ENCODE measurements at regions not wholly inside any gene's neighbourhood (a gene's known extent, or its start where the extent isn't known, plus 50 kb on each side); places are given as distances from the start of the nearest gene placed in this dataset.

DNA sequence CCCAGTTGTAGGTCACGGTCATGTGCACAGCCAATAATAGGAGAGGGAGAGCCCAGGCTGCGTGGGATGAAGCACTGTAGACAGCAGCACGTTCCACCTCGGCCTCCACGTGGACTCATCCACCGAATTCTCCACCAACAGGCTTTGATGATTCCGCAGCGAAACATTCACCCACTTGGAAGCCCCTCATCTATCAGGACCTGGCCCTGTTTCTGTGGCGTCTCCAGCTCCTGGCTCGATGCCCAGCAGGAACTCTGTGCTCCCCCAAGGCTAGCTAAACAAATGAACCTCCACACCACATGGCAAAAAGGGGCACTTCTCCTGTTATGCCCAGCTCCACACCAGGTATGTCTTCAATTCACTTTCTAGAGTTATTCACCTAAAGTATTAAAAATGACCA is 237.9 kb upstream of the PDE10A start:
- Histone ChIP-seq H2AK5ac (ENCODE audit: low read depth, low read length) (no peak overlapping the region), H3K4me1 (ENCODE audit: control insufficient read depth, insufficient read depth, low read length) (no peaks in the 10 kb centered on the region), H2BK20ac (ENCODE audit: low read depth, low read length) (no peak overlapping the region), H3K9me1 (ENCODE audit: insufficient read depth, low read length) (no peaks in the 10 kb centered on the region), H4K91ac (ENCODE audit: insufficient read depth, low read depth, low read length) (no peak overlapping the region), H3K56ac (ENCODE audit: extremely low read depth, insufficient read depth, low read length) (no peak overlapping the region), H3K9ac (ENCODE audit: low read depth, low read length) (no peak overlapping the region), H3K4me3 (ENCODE audit: insufficient read depth, low read depth, low read length) (no peak overlapping the region), H3K4me2 (ENCODE audit: low read depth, low read length) (no peak overlapping the region), H3K27ac (ENCODE audit: insufficient read depth, low read length) (no peak overlapping the region), H4K5ac (ENCODE audit: low read depth, low read length) (no peak overlapping the region), H2BK15ac (ENCODE audit: low read depth, low read length) (no peak overlapping the region), H3K36me3 (ENCODE audit: control insufficient read depth, insufficient read depth, low read length) (peaks cover 15% of the 10 kb centered on the region), H2AFZ (replicated peaks; ENCODE audit: low read length, poor library complexity) (no peak overlapping the region), H3K9me3 (ENCODE audit: control insufficient read depth, insufficient read depth, low read length) (no peaks in the 10 kb centered on the region), H3K79me1 (ENCODE audit: low read depth in 1 of 2, low read length in 2 of 2) (no peaks in the 10 kb centered on the region), H2BK5ac (ENCODE audit: low read depth, low read length, poor library complexity, severe bottlenecking) (no peak overlapping the region), H3K27me3 (ENCODE audit: control insufficient read depth, insufficient read depth, low read length) (no peaks in the 10 kb centered on the region), H4K20me1 (ENCODE audit: insufficient read depth, low read length) (no peaks in the 10 kb centered on the region), H3K18ac (ENCODE audit: low read depth, low read length) (no peak overlapping the region), H3K14ac (replicated peaks; ENCODE audit: low read depth, low read length) (no peak overlapping the region), H2BK120ac (ENCODE audit: low read depth, low read length) (no peak overlapping the region), H3K4ac (ENCODE audit: low read depth, low read length) (no peak overlapping the region), H2AK9ac (replicated peaks; ENCODE audit: low read depth, low read length, poor library complexity) (no peak overlapping the region), H4K8ac (ENCODE audit: low read depth in 2 of 2, low read length in 2 of 2) (no peak overlapping the region), H3K23ac (ENCODE audit: low read depth, low read length) (no peak overlapping the region)
- no TSS peak for BruUV-seq (replicated peaks)
- TF ChIP-seq MXI1 (IDR thresholded peaks at IDR 0.05; ENCODE audit: borderline replicate concordance, low read depth, low read length) (no peak), RCOR1 (IDR thresholded peaks at IDR 0.05; ENCODE audit: insufficient replicate concordance, low read length) (no peak), RFX5 (IDR thresholded peaks at IDR 0.05; ENCODE audit: low read depth, low read length) (no peak), NFE2L2 (IDR thresholded peaks at IDR 0.05; ENCODE audit: low read depth, low read length) (no peak), MAZ (IDR thresholded peaks at IDR 0.05; ENCODE audit: borderline replicate concordance, low read depth, low read length) (no peak), MAFK (IDR thresholded peaks at IDR 0.05; ENCODE audit: low read depth, low read length) (no peak), RAD21 (IDR thresholded peaks at IDR 0.05; ENCODE audit: low read length) (no peak), POLR2A (IDR thresholded peaks at IDR 0.05; ENCODE audit: low read depth, low read length) (no peak), CEBPB (IDR thresholded peaks at IDR 0.05; ENCODE audit: low read depth, low read length) (no peak), SMC3 (IDR thresholded peaks at IDR 0.05; ENCODE audit: low read depth, low read length) (no peak), BHLHE40 (IDR thresholded peaks at IDR 0.05; ENCODE audit: low read depth, low read length) (no peak), CHD1 (IDR thresholded peaks at IDR 0.05; ENCODE audit: low read depth, low read length) (no peak), FOS (IDR thresholded peaks at IDR 0.05; ENCODE audit: low read depth, low read length) (no peak)
- TF ChIP-seq, protein P1, sequence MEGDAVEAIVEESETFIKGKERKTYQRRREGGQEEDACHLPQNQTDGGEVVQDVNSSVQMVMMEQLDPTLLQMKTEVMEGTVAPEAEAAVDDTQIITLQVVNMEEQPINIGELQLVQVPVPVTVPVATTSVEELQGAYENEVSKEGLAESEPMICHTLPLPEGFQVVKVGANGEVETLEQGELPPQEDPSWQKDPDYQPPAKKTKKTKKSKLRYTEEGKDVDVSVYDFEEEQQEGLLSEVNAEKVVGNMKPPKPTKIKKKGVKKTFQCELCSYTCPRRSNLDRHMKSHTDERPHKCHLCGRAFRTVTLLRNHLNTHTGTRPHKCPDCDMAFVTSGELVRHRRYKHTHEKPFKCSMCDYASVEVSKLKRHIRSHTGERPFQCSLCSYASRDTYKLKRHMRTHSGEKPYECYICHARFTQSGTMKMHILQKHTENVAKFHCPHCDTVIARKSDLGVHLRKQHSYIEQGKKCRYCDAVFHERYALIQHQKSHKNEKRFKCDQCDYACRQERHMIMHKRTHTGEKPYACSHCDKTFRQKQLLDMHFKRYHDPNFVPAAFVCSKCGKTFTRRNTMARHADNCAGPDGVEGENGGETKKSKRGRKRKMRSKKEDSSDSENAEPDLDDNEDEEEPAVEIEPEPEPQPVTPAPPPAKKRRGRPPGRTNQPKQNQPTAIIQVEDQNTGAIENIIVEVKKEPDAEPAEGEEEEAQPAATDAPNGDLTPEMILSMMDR (conservative IDR thresholded peaks at IDR 0.05; ENCODE audit: low read depth, low read length) = no peak
- TF ChIP-seq, protein P2, sequence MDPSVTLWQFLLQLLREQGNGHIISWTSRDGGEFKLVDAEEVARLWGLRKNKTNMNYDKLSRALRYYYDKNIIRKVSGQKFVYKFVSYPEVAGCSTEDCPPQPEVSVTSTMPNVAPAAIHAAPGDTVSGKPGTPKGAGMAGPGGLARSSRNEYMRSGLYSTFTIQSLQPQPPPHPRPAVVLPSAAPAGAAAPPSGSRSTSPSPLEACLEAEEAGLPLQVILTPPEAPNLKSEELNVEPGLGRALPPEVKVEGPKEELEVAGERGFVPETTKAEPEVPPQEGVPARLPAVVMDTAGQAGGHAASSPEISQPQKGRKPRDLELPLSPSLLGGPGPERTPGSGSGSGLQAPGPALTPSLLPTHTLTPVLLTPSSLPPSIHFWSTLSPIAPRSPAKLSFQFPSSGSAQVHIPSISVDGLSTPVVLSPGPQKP (IDR thresholded peaks at IDR 0.05; ENCODE audit: borderline replicate concordance, low read depth, low read length) = no peak
- ChIA-PET CTCF (no interaction called here), POLR2A (ENCODE audit: unreplicated experiment) (no interaction called here)
- intact Hi-C loops (cut with micrococcal nuclease) = no loop called here
- 71% methylated on average over 1 of the region's 10 CpGs; no CpG with 5 or more reads in 1 of the 2 experiments for WGBS, 2 experiments (ENCODE audit: extremely low coverage in 2 of 2, insufficient read length in 1 of 2)
- DNase-seq (no peak), ATAC-seq (ENCODE audit: low read depth) (no peak)
- in situ Hi-C loops (cut with MboI; ENCODE audit: low sequenced_read_pairs) = no loop called here
- dilution Hi-C loops (cut with HindIII; ENCODE audit: low sequenced_read_pairs, unreplicated experiment) = no loop called here
